ENCODE measurements at regions not wholly inside any gene's neighbourhood (a gene's known extent, or its start where the extent isn't known, plus 50 kb on each side); places are given as distances from the start of the nearest gene placed in this dataset.
A peak's percentile ranks its signal among the peaks of the same experiment; 100 is the strongest.

DNA sequence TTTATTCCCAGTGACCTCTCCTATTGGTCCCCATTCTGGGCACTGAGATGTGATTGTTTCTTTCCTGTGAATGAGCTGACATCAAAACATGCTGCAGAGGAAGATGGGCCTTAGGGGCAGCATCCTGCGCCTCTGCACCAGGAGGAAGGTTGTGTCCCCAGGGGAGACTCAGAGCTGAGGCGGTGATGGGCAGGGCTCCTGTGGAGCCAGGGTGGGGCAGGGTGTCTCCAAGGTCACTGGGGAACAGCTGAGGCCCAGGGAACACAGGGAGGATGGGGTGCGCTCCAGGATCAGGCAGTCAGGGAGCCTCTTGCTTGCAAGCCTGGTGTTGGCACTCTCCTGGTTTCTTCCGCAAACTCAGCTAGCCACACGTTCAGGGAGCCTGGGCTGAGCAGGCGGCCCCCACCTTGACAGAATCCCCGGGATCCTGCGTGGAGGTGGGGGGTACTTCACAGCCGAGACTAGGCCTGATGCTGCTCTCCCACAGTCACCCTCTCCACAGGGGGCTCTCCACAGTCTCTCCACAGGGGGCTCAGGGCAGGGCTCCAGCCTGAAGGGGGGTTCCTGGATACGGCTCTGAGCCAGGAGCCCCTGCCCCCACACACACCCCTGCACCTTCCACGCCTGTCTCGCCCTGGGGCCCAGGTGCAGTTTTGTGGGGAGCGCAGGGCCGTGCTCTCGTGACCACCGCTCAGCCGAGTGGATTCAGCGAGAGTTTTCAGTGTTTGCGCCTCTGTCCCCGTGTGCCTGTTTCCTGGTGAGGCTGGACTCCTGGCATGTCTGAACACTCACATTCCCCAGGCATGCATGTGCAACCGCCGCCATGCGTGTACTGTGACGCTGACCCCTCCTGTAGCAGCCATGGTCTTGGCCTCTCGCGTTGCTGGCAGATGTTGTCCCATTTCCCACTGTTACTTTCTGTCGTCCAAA lies 264.7 kb downstream of the SEC23A start (continued):
- TF ChIP-seq, protein P1, sequence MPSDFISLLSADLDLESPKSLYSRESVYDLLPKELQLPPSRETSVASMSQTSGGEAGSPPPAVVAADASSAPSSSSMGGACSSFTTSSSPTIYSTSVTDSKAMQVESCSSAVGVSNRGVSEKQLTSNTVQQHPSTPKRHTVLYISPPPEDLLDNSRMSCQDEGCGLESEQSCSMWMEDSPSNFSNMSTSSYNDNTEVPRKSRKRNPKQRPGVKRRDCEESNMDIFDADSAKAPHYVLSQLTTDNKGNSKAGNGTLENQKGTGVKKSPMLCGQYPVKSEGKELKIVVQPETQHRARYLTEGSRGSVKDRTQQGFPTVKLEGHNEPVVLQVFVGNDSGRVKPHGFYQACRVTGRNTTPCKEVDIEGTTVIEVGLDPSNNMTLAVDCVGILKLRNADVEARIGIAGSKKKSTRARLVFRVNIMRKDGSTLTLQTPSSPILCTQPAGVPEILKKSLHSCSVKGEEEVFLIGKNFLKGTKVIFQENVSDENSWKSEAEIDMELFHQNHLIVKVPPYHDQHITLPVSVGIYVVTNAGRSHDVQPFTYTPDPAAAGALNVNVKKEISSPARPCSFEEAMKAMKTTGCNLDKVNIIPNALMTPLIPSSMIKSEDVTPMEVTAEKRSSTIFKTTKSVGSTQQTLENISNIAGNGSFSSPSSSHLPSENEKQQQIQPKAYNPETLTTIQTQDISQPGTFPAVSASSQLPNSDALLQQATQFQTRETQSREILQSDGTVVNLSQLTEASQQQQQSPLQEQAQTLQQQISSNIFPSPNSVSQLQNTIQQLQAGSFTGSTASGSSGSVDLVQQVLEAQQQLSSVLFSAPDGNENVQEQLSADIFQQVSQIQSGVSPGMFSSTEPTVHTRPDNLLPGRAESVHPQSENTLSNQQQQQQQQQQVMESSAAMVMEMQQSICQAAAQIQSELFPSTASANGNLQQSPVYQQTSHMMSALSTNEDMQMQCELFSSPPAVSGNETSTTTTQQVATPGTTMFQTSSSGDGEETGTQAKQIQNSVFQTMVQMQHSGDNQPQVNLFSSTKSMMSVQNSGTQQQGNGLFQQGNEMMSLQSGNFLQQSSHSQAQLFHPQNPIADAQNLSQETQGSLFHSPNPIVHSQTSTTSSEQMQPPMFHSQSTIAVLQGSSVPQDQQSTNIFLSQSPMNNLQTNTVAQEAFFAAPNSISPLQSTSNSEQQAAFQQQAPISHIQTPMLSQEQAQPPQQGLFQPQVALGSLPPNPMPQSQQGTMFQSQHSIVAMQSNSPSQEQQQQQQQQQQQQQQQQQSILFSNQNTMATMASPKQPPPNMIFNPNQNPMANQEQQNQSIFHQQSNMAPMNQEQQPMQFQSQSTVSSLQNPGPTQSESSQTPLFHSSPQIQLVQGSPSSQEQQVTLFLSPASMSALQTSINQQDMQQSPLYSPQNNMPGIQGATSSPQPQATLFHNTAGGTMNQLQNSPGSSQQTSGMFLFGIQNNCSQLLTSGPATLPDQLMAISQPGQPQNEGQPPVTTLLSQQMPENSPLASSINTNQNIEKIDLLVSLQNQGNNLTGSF (CRISPR knock-in tag; IDR thresholded peaks at IDR 0.05): no peak
- TF ChIP-seq, protein P2, sequence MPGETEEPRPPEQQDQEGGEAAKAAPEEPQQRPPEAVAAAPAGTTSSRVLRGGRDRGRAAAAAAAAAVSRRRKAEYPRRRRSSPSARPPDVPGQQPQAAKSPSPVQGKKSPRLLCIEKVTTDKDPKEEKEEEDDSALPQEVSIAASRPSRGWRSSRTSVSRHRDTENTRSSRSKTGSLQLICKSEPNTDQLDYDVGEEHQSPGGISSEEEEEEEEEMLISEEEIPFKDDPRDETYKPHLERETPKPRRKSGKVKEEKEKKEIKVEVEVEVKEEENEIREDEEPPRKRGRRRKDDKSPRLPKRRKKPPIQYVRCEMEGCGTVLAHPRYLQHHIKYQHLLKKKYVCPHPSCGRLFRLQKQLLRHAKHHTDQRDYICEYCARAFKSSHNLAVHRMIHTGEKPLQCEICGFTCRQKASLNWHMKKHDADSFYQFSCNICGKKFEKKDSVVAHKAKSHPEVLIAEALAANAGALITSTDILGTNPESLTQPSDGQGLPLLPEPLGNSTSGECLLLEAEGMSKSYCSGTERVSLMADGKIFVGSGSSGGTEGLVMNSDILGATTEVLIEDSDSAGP (CRISPR knock-in tag; IDR thresholded peaks at IDR 0.05; ENCODE audit: borderline replicate concordance): no peak
- TF ChIP-seq, protein P3, sequence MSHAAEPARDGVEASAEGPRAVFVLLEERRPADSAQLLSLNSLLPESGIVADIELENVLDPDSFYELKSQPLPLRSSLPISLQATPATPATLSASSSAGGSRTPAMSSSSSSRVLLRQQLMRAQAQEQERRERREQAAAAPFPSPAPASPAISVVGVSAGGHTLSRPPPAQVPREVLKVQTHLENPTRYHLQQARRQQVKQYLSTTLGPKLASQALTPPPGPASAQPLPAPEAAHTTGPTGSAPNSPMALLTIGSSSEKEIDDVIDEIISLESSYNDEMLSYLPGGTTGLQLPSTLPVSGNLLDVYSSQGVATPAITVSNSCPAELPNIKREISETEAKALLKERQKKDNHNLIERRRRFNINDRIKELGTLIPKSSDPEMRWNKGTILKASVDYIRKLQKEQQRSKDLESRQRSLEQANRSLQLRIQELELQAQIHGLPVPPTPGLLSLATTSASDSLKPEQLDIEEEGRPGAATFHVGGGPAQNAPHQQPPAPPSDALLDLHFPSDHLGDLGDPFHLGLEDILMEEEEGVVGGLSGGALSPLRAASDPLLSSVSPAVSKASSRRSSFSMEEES (CRISPR knock-in tag; IDR thresholded peaks at IDR 0.05): no peak
- no peak for TF ChIP-seq NAIF1 (CRISPR knock-in tag; IDR thresholded peaks at IDR 0.05; ENCODE audit: borderline replicate concordance)
- TF ChIP-seq GTF3A (CRISPR knock-in tag; conservative IDR thresholded peaks at IDR 0.05): no peak
- TF ChIP-seq ZNF333 (CRISPR knock-in tag; IDR thresholded peaks at IDR 0.05; ENCODE audit: borderline replicate concordance): 0 out of 2 replicates have a peak, but pooled peaks have one; percentile 46
- TF ChIP-seq ZNF317 (CRISPR knock-in tag; IDR thresholded peaks at IDR 0.05): no peak
- TF ChIP-seq, protein P4, sequence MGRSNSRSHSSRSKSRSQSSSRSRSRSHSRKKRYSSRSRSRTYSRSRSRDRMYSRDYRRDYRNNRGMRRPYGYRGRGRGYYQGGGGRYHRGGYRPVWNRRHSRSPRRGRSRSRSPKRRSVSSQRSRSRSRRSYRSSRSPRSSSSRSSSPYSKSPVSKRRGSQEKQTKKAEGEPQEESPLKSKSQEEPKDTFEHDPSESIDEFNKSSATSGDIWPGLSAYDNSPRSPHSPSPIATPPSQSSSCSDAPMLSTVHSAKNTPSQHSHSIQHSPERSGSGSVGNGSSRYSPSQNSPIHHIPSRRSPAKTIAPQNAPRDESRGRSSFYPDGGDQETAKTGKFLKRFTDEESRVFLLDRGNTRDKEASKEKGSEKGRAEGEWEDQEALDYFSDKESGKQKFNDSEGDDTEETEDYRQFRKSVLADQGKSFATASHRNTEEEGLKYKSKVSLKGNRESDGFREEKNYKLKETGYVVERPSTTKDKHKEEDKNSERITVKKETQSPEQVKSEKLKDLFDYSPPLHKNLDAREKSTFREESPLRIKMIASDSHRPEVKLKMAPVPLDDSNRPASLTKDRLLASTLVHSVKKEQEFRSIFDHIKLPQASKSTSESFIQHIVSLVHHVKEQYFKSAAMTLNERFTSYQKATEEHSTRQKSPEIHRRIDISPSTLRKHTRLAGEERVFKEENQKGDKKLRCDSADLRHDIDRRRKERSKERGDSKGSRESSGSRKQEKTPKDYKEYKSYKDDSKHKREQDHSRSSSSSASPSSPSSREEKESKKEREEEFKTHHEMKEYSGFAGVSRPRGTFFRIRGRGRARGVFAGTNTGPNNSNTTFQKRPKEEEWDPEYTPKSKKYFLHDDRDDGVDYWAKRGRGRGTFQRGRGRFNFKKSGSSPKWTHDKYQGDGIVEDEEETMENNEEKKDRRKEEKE (IDR thresholded peaks at IDR 0.05): no peak
- TF ChIP-seq, protein P5, sequence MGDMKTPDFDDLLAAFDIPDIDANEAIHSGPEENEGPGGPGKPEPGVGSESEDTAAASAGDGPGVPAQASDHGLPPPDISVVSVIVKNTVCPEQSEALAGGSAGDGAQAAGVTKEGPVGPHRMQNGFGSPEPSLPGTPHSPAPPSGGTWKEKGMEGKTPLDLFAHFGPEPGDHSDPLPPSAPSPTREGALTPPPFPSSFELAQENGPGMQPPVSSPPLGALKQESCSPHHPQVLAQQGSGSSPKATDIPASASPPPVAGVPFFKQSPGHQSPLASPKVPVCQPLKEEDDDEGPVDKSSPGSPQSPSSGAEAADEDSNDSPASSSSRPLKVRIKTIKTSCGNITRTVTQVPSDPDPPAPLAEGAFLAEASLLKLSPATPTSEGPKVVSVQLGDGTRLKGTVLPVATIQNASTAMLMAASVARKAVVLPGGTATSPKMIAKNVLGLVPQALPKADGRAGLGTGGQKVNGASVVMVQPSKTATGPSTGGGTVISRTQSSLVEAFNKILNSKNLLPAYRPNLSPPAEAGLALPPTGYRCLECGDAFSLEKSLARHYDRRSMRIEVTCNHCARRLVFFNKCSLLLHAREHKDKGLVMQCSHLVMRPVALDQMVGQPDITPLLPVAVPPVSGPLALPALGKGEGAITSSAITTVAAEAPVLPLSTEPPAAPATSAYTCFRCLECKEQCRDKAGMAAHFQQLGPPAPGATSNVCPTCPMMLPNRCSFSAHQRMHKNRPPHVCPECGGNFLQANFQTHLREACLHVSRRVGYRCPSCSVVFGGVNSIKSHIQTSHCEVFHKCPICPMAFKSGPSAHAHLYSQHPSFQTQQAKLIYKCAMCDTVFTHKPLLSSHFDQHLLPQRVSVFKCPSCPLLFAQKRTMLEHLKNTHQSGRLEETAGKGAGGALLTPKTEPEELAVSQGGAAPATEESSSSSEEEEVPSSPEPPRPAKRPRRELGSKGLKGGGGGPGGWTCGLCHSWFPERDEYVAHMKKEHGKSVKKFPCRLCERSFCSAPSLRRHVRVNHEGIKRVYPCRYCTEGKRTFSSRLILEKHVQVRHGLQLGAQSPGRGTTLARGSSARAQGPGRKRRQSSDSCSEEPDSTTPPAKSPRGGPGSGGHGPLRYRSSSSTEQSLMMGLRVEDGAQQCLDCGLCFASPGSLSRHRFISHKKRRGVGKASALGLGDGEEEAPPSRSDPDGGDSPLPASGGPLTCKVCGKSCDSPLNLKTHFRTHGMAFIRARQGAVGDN (CRISPR knock-in tag; IDR thresholded peaks at IDR 0.05): peak; percentile 19; the same call in 1 of the 2 replicates
- TF ChIP-seq EHMT2 (IDR thresholded peaks at IDR 0.05; ENCODE audit: borderline replicate concordance, low read depth, low read length): no peak

Measured in HepG2 (cell line).